ENCODE measurements at regions not wholly inside any gene's neighbourhood (a gene's known extent, or its start where the extent isn't known, plus 50 kb on each side); places are given as distances from the start of the nearest gene placed in this dataset.

- TF ChIP-seq ZNF512B (CRISPR knock-in tag; IDR thresholded peaks at IDR 0.05; ENCODE audit: borderline replicate concordance) (no peak), SOX6 (IDR thresholded peaks at IDR 0.05) (no peak), SOX6 (CRISPR knock-in tag; IDR thresholded peaks at IDR 0.05) (no peak), ZHX1 (CRISPR knock-in tag; IDR thresholded peaks at IDR 0.05; ENCODE audit: low read depth) (no peak), CENPBD1 (CRISPR knock-in tag; IDR thresholded peaks at IDR 0.05; ENCODE audit: borderline replicate concordance, low read depth) (no peak), NR2C2 (CRISPR knock-in tag; IDR thresholded peaks at IDR 0.05; ENCODE audit: borderline replicate concordance) (no peak)
Observed at GRCh38 chr4:115279330-115279729, 165.9 kb upstream of the NDST4 start (continued).

GRCh38 chr4:115278830-115279229, 165.4 kb upstream of the NDST4 start:
- H3K4me1 ChIP-seq (ENCODE audit: insufficient read depth, low read length) = no peaks in the 10 kb centered on the region
- no peak for FAIRE-seq
- H3K27ac ChIP-seq (ENCODE audit: extremely low read length, insufficient read depth, low read length) = no peak overlapping the region
- no peak for TF ChIP-seq RXRA (CRISPR knock-in tag; IDR thresholded peaks at IDR 0.05)
- TF ChIP-seq NBN (conservative IDR thresholded peaks at IDR 0.05) = no peak
- TF ChIP-seq KMT2B (CRISPR knock-in tag; IDR thresholded peaks at IDR 0.05) = no peak
- TF ChIP-seq CREB3 (CRISPR knock-in tag; IDR thresholded peaks at IDR 0.05) = no peak
- no peak for TF ChIP-seq AGO2 (optimal IDR thresholded peaks at IDR 0.05; ENCODE audit: low read depth, low read length)
- no peak for TF ChIP-seq ZNF354B (CRISPR knock-in tag; IDR thresholded peaks at IDR 0.05)
- TF ChIP-seq CBX2 (IDR thresholded peaks at IDR 0.05; ENCODE audit: low read depth, low read length) = no peak
- TF ChIP-seq CBX2 (CRISPR knock-in tag; IDR thresholded peaks at IDR 0.05; ENCODE audit: low read depth) = no peak
- TF ChIP-seq ZNF543 (CRISPR knock-in tag; IDR thresholded peaks at IDR 0.05) = no peak
- no peak for TF ChIP-seq ZEB1 (IDR thresholded peaks at IDR 0.05; ENCODE audit: insufficient replicate concordance, low read depth)
- no peak for TF ChIP-seq FOSL1 (CRISPR knock-in tag; IDR thresholded peaks at IDR 0.05; ENCODE audit: borderline replicate concordance)
- H3K9me3 ChIP-seq (ENCODE audit: low read length) = no peaks in the 10 kb centered on the region
- 0% methylated on average over 1 of the region's 1 CpG for WGBS (ENCODE audit: low lambda C conversion rate)
- H2AFZ ChIP-seq (ENCODE audit: low read length) = no peak overlapping the region
- no peak overlapping the region for H3K4me2 ChIP-seq (ENCODE audit: low read depth, low read length)
- no peaks in the 10 kb centered on the region for H4K20me1 ChIP-seq (ENCODE audit: insufficient read depth, low read length)
- H3K36me3 ChIP-seq (replicated peaks in 1 of 2; ENCODE audit: control insufficient read depth in 1 of 2, insufficient read depth in 2 of 2, low read length in 2 of 2) = no peaks in the 10 kb centered on the region
- CTCF ChIA-PET (ENCODE audit: low intra/inter-chr PET ratio, low total read pairs) = no interaction called here
- H3K27me3 ChIP-seq (ENCODE audit: control insufficient read depth in 1 of 2, insufficient read depth in 2 of 2, low read length in 2 of 2) = no peaks in the 10 kb centered on the region
- no peak for DNase-seq (ENCODE audit: low spot score)
- H3K79me2 ChIP-seq (ENCODE audit: insufficient read depth, low read length) = no peaks in the 10 kb centered on the region
- intact Hi-C loops (cut with micrococcal nuclease; ENCODE audit: unreplicated experiment) = no loop called here
- no peak overlapping the region for H3K4me3 ChIP-seq (replicated peaks in 1 of 3; ENCODE audit: insufficient read depth in 1 of 3, low read depth in 2 of 3, low read length in 3 of 3)
- BruUV-seq (replicated peaks) = no TSS peak
- in situ Hi-C loops (cut with HindIII; ENCODE audit: extremely low pct_ligation_motif_present, low pct_unique_long_range_greater_than_20kb) = no loop called here
- ATAC-seq = no peak
- no peak overlapping the region for H3K9ac ChIP-seq (ENCODE audit: insufficient read depth, low read depth, low read length)
- POLR2A ChIA-PET = no interaction called here

Data from HepG2 (cell line).